Naive thymus-derived CD4-positive, alpha-beta T cell (primary cell): ENCODE measurements at regions not wholly inside any gene's neighbourhood (a gene's known extent, or its start where the extent isn't known, plus 50 kb on each side); places are given as distances from the start of the nearest gene placed in this dataset.

Experiments
- ATAC-seq: fragments of 150-1000 bp; cut with Tn5 transposase; 2 replicates; pipeline ENCODE4 v1.10.0; 2021; ENCODE audit warnings: mild to moderate bottlenecking, moderate library complexity
- CTCF ChIA-PET: fragments of 350-600 bp; sonication (Branson Sonifier 250); formaldehyde crosslinking; loops from one replicate; lab custom pipeline; 2021; ENCODE audit warnings: antibody characterized with exemption; lab: Charles Lee
- POLR2A ChIA-PET: fragments of 350-600 bp; sonication (Branson Sonifier 250); formaldehyde crosslinking; loops from one replicate; lab custom pipeline; 2021; ENCODE audit warnings: antibody characterized with exemption, inconsistent platforms; lab: Charles Lee
- DNase-seq, 9 donors: peaks; one replicate each; pipeline versions ENCODE4 v3.0.0 to v3.0.0-alpha.2; 2020 to 2022; ENCODE audit warnings: mixed read lengths in 1 of 9
- H3K27ac ChIP-seq: one replicate; pipeline ENCODE4 v1.7.0; 2013; ENCODE audit warnings: mild to moderate bottlenecking, low read depth, low read length, moderate library complexity
- H3K27me3 ChIP-seq, 2 donors: one replicate each; pipeline ENCODE4 v1.7.0; 2013; ENCODE audit warnings: low read length in 2 of 2, mild to moderate bottlenecking in 2 of 2, moderate library complexity in 2 of 2; ENCODE audit not compliant: control insufficient read depth in 2 of 2, insufficient read depth in 2 of 2
- H3K36me3 ChIP-seq, 3 experiments: 1 replicate in 2 of 3; 2 replicates in 1 of 3; pipeline ENCODE4 v1.7.0; 2013; ENCODE audit warnings: low read length in 3 of 3, mild to moderate bottlenecking in 3 of 3, moderate library complexity in 1 of 3; ENCODE audit not compliant: insufficient read depth in 3 of 3, control insufficient read depth in 2 of 3
- H3K4me1 ChIP-seq, 2 donors: one replicate each; pipeline ENCODE4 v1.7.0; 2013; ENCODE audit warnings: low read length in 2 of 2, mild to moderate bottlenecking in 2 of 2, moderate library complexity in 1 of 2; ENCODE audit not compliant: control insufficient read depth in 2 of 2, insufficient read depth in 2 of 2
- H3K4me3 ChIP-seq: 2 replicates; pipeline ENCODE4 v1.7.0; 2013; ENCODE audit warnings: mild to moderate bottlenecking, low read length
- H3K9me3 ChIP-seq, 3 experiments: 1 replicate in 2 of 3; 2 replicates in 1 of 3; pipeline ENCODE4 v1.7.0; 2013; ENCODE audit warnings: low read length in 3 of 3; ENCODE audit not compliant: control insufficient read depth in 2 of 3
- H3K27ac Mint-ChIP-seq, 9 donors: one replicate each; pipeline ENCODE4 v1.8.0; 2020 to 2022; ENCODE audit warnings: mixed read lengths in 9 of 9, mild to moderate bottlenecking in 8 of 9, moderate library complexity in 5 of 9, inconsistent platforms in 2 of 9
- H3K27me3 Mint-ChIP-seq, 5 donors: one replicate each; pipeline ENCODE4 v1.8.0; 2021 to 2022; ENCODE audit warnings: mixed read lengths in 5 of 5, mild to moderate bottlenecking in 1 of 5
- H3K36me3 Mint-ChIP-seq, 5 donors: one replicate each; pipeline ENCODE4 v1.8.0; 2020 to 2022; ENCODE audit warnings: mixed read lengths in 5 of 5, mild to moderate bottlenecking in 3 of 5, inconsistent platforms in 1 of 5
- H3K4me1 Mint-ChIP-seq, 7 donors: one replicate each; pipeline ENCODE4 v1.8.0; 2020 to 2022; ENCODE audit warnings: mixed read lengths in 7 of 7, mild to moderate bottlenecking in 3 of 7, inconsistent platforms in 1 of 7
- H3K4me3 Mint-ChIP-seq, 10 donors: one replicate each; pipeline ENCODE4 v1.8.0; 2020 to 2022; ENCODE audit warnings: mild to moderate bottlenecking in 10 of 10, mixed read lengths in 10 of 10, moderate library complexity in 6 of 10, inconsistent platforms in 2 of 10
- H3K9me3 Mint-ChIP-seq, 11 donors: one replicate each; pipeline ENCODE4 v1.8.0; 2020 to 2022; ENCODE audit warnings: mixed read lengths in 11 of 11, mild to moderate bottlenecking in 4 of 11, inconsistent platforms in 1 of 11, moderate library complexity in 1 of 11
- intact Hi-C, 2 donors: fragments of 100-400 bp; cut with micrococcal nuclease; formaldehyde crosslinking; loops; one replicate each; pipeline ENCODE4 v1.15.1; 2023

DNA sequence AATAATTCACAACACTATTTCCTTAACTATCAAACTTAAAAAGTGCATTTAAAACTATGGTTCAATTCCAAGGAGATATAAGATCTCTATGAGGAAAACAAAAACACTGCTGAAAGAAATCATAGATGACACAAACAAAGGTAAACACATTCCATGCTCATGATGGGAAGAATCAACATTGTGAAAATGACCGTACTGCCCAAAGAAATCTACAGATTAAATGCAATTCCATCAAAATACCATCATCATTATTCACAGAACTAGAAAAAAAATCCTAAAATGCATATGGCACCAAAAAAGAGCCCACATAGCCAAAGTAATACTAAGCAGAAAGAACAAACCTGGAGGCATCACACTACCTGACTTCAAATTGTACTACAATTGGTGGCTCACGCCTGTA lies 159.9 kb upstream of the EEPD1 start:
- POLR2A ChIA-PET, result no interaction called here
- Mint-ChIP-seq H3K27me3 (peaks cover 0 to 5% (median 0%) of the 10 kb centered on the region in 5 donors), H3K4me3 (no peak overlapping the region), H3K9me3 (peaks cover 0 to 3% (median 0%) of the 10 kb centered on the region in 11 donors), H3K36me3 (no peaks in the 10 kb centered on the region), H3K27ac (no peak overlapping the region), H3K4me1 (no peaks in the 10 kb centered on the region)
- H3K9me3 ChIP-seq, result no peaks in the 10 kb centered on the region
- H3K27ac ChIP-seq, result no peak overlapping the region
- H3K4me3 ChIP-seq, result no peak overlapping the region
- no peaks in the 10 kb centered on the region for H3K36me3 ChIP-seq
- CTCF ChIA-PET, result no interaction called here
- DNase-seq (no peak), ATAC-seq (no peak)
- H3K4me1 ChIP-seq, result no peaks in the 10 kb centered on the region
- H3K27me3 ChIP-seq, result no peaks in the 10 kb centered on the region
- intact Hi-C loops, result no loop called here

- Mint-ChIP-seq H3K27me3 (peaks cover 0 to 9% (median 0%) of the 10 kb centered on the region in 5 donors), H3K36me3 (no peaks in the 10 kb centered on the region), H3K9me3 (peaks cover 0 to 3% (median 0%) of the 10 kb centered on the region in 11 donors), H3K4me1 (no peaks in the 10 kb centered on the region), H3K4me3 (no peak overlapping the region), H3K27ac (no peak overlapping the region)
- POLR2A ChIA-PET, result interaction anchor here (0.6 kb wide), 1 partner anchor 199 kb away, joined by 4 read pairs; no protein-coding TSS in a partner anchor
- H3K9me3 ChIP-seq, result no peaks in the 10 kb centered on the region
- no peaks in the 10 kb centered on the region for H3K36me3 ChIP-seq
- ATAC-seq (no peak), DNase-seq (no peak)
- intact Hi-C loops, result no loop called here
- CTCF ChIA-PET, result interaction anchor here (0.6 kb wide), 1 partner anchor 298 kb away, joined by 3 read pairs; no protein-coding TSS in a partner anchor
- no peaks in the 10 kb centered on the region for H3K4me1 ChIP-seq
- H3K4me3 ChIP-seq, result no peak overlapping the region
- H3K27me3 ChIP-seq, result no peaks in the 10 kb centered on the region
- H3K27ac ChIP-seq, result no peak overlapping the region
Measured at GRCh38 chr7:35993676-35994606, 159.1 kb upstream of the EEPD1 start.

DNA sequence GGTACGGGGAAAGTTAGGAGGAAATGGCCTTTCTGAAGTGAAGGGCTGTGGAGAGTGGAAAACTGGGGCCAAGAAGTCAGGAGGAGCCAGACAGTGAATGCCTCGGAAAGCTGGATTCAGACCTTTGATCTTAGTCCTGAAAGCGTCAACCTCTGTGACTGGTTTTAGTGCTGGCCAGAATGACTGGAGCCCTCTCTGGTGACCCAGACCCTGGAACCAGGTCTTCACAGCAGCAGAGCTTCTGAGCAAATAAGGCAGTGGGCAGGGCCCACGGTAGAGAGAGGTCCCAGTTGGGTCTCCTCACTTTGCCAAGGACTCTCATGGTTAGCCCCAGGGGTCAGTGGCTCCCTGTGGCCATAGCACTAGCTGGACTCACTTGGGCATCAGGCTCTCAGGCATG lies 157.7 kb upstream of the EEPD1 start:
- Mint-ChIP-seq H3K36me3 (no peaks in the 10 kb centered on the region), H3K4me3 (no peak overlapping the region)

DNA sequence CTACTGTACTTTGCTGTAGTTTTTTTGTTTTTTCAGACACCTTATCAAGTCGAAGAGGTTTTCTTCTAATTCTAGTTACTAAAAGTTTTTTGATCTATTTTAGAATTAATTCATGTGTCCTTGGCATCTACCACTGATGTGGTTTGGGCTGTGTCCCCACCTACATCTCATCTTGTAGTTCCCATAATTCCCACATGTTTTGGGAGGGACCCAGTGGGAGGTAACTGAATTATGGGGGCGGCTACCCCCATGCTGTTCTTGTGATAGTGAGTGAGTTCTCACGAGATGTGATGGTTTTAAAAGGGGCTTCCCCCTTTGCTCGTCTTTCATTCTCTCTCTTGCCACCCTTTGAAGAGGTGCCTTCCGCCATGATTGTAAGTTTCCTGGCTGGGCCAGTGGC lies 154.6 kb upstream of the EEPD1 start:
- no peak overlapping the region for H3K27ac Mint-ChIP-seq
- intact Hi-C loops, result no loop called here
- CTCF ChIA-PET, result no interaction called here

More for the DNA sequence above, 157.7 kb upstream of the EEPD1 start:
- no peaks in the 10 kb centered on the region for H3K27me3 ChIP-seq
- ChIA-PET POLR2A (interaction anchor here (0.7 kb wide), 1 partner anchor 159 kb away, joined by 3 read pairs; no protein-coding TSS in a partner anchor), CTCF (interaction anchor here (1.1 kb wide), 1 partner anchor 11 kb away, joined by 4 read pairs; no protein-coding TSS in a partner anchor)
- H3K27ac ChIP-seq, result no peak overlapping the region
- no peak overlapping the region for H3K4me3 ChIP-seq
- no peak overlapping the region for H3K27ac Mint-ChIP-seq
- H3K9me3 ChIP-seq, result no peaks in the 10 kb centered on the region
- intact Hi-C loops, result no loop called here
- no peaks in the 10 kb centered on the region for H3K36me3 ChIP-seq
- no peaks in the 10 kb centered on the region for H3K4me1 ChIP-seq
- ATAC-seq (no peak), DNase-seq (no peak)
- H3K9me3 Mint-ChIP-seq, result peaks cover 0 to 3% (median 0%) of the 10 kb centered on the region in 11 donors
- no peaks in the 10 kb centered on the region for H3K4me1 Mint-ChIP-seq
- peaks cover 0 to 9% (median 0%) of the 10 kb centered on the region in 5 donors for H3K27me3 Mint-ChIP-seq

DNA sequence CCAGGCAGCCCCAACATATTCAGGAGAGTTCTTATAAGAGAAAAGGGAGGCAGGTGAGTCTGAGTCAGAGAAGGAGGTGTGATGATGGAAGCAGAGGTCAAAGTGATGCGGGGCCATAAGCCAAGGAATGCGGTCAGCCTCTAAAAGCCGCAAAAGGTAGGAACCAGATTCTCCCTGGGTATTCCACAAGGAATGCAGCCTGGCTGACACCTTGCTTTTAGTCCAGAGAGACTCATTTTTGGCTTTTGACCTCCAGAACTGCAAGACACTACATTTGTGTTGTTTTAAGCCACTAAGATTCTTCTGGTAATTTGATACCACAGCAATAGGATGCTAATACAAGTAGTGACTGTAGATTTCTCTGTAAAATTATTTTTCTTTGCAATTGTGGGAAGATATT lies 151.5 kb upstream of the EEPD1 start:
- intact Hi-C loops, result loop anchor here in 1 of 2 donors (10.0 kb wide), 1 partner anchor 103 kb away; no protein-coding TSS in a partner anchor
- ATAC-seq (no peak), DNase-seq (no peak)
- Mint-ChIP-seq H3K9me3 (no peaks in the 10 kb centered on the region), H3K36me3 (no peaks in the 10 kb centered on the region), H3K4me1 (peaks cover 0 to 6% (median 6%) of the 10 kb centered on the region in 7 donors), H3K27ac (no peak overlapping the region), H3K4me3 (no peak overlapping the region), H3K27me3 (peaks cover 0 to 10% (median 0%) of the 10 kb centered on the region in 5 donors)
- Histone ChIP-seq H3K9me3 (no peaks in the 10 kb centered on the region), H3K36me3 (no peaks in the 10 kb centered on the region), H3K4me1 (no peaks in the 10 kb centered on the region), H3K27ac (no peak overlapping the region), H3K4me3 (no peak overlapping the region), H3K27me3 (no peaks in the 10 kb centered on the region)
- ChIA-PET CTCF (no interaction called here), POLR2A (no interaction called here)

More for the DNA sequence above, 154.6 kb upstream of the EEPD1 start:
- no peaks in the 10 kb centered on the region for H3K4me1 Mint-ChIP-seq
- Histone ChIP-seq H3K4me1 (no peaks in the 10 kb centered on the region), H3K27ac (no peak overlapping the region), H3K36me3 (no peaks in the 10 kb centered on the region), H3K27me3 (no peaks in the 10 kb centered on the region), H3K4me3 (no peak overlapping the region), H3K9me3 (no peaks in the 10 kb centered on the region)
- no peaks in the 10 kb centered on the region for H3K36me3 Mint-ChIP-seq
- POLR2A ChIA-PET, result no interaction called here
- peaks cover 0 to 10% (median 0%) of the 10 kb centered on the region in 5 donors for H3K27me3 Mint-ChIP-seq
- ATAC-seq, result no peak
- no peaks in the 10 kb centered on the region for H3K9me3 Mint-ChIP-seq
- no peak overlapping the region for H3K4me3 Mint-ChIP-seq
- DNase-seq, result no peak

GRCh38 chr7:36002900-36003299 lies 150.2 kb upstream of the EEPD1 start:
- H3K27me3 ChIP-seq, result no peaks in the 10 kb centered on the region
- Mint-ChIP-seq H3K27ac (no peak overlapping the region), H3K36me3 (no peaks in the 10 kb centered on the region), H3K27me3 (peaks cover 0 to 10% (median 0%) of the 10 kb centered on the region in 5 donors), H3K4me1 (peaks cover 0 to 6% (median 6%) of the 10 kb centered on the region in 7 donors), H3K4me3 (no peak overlapping the region), H3K9me3 (no peaks in the 10 kb centered on the region)
- intact Hi-C loops, result loop anchor here in 1 of 2 donors (10.0 kb wide), 1 partner anchor 102 kb away; no protein-coding TSS in a partner anchor
- H3K36me3 ChIP-seq, result no peaks in the 10 kb centered on the region
- CTCF ChIA-PET, result no interaction called here
- DNase-seq (no peak), ATAC-seq (no peak)
- H3K9me3 ChIP-seq, result no peaks in the 10 kb centered on the region
- H3K4me3 ChIP-seq, result no peak overlapping the region
- H3K27ac ChIP-seq, result no peak overlapping the region
- POLR2A ChIA-PET, result no interaction called here
- H3K4me1 ChIP-seq, result no peaks in the 10 kb centered on the region
